HG03045 (cell line): ENCODE measurements at regions not wholly inside any gene's neighbourhood (a gene's known extent, or its start where the extent isn't known, plus 50 kb on each side); places are given as distances from the start of the nearest gene placed in this dataset.

ENCODE experiments used
- ATAC-seq: cut with Tn5 transposase; IDR thresholded peaks from one replicate; pipeline ENCODE4 v1.9.1; 2021; ENCODE audit warnings: mild to moderate bottlenecking, moderate library complexity; ENCODE audit not compliant: unreplicated experiment

DNA sequence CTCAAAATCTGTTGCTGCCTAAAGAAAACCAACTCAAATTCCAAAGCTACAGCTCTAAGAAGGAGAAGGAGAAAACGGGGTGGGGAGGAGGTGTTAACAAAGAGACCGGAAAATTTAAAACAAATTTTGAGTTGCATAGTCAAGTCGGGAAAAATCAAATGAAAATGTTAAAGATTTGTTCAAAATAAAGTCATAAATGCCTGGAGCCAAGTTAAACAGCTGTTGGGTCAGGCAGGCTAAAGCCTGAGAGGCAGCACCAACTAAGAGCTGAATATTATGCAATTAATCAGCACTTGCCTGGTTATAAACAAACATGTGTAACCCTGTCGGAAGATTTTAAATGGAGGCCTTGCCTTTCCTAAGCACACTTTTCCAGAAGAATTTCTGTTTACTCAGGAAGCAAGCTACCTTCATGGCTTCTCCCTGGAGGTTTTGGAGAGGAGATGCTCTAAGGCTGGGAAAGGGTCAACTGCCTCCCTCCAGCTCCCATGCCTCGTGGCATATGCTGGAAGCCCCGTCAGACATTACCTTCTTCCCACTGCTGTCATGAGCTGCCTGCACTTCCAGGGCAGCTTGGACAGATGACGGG lies 270.5 kb downstream of the DMRT2 start:
- ATAC-seq = no peak

DNA sequence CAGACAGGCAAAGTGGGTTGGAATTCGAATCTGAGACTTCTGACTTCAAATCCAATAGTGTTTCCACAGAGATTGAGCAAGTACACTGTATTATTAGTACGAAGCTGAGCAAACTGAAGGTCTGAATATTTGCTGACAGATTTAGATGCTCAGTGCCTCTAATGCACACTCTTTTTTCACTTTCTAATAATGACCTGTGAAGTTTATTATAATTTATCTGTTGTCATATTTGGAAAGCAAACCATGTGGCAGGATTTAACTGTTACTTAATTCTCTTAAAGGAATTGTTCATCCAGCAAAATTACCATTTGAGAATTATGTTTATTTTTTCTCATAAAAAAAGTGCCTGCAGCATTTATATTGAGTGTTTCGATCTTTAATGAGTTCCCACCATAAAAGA lies 277.3 kb downstream of the DMRT2 start:
- no peak for ATAC-seq

DNA sequence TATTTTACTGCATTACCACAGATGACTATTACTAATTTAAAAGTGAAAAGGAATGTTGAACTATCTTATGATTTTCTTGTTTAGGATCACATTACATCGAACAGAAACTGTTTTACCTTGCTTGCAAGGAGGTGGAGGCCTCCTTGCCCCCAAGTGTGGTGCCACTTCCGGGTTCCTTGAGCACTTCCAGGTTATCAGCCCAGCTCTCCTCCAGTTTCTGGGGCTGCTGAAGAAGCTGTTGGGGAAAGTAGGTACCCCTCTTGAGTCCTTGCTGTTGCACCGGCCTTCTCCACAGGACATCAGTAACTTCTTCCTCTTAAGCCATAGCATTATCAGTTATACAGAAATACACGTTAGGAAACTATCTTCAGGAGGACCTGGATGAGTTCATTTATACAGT lies 278.2 kb downstream of the DMRT2 start:
- ATAC-seq = no peak

- ATAC-seq = no peak
These were observed 281.4 kb downstream of the DMRT2 start for GRCh38 chr9:1331546-1332038.

DNA sequence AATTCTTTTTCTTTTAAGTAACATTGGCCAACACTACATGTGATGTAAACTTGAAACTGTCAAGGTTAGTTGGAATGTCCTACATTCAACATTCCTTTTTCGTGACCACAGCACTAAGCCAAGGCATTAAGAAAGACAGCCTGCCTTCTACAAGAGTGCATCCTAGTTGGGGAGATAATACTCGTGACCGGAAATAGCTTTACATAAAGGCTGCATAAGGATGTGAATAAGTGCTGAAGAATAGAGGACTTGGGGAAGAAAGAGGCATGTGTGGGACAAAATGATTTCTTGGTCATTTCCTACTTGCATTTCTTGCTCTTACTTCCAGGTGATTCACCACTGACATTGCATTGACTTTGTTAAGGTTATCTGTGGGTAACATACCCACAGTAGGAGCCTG lies 282.0 kb downstream of the DMRT2 start:
- no peak for ATAC-seq

- no peak for ATAC-seq
These were observed 285.0 kb downstream of the DMRT2 start for GRCh38 chr9:1335174-1335573.

DNA sequence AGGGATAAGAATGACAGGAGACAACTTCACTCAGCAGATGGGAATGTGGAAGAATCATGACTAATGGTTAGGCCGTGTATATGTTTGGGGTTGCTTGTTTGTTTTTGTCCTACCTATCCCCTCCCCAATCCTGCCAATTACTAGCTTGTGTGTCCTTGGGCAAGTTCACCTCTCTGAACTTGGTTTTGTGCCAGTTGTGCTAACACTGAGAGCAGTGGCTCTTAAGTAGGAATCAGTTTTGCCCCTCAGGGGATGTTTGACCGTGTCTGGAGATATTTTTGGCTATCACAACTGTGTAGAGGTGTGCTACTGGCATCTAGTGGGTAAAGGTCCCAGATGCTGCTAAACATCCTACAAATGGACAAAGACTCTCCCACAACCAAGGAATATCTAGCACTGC lies 287.0 kb downstream of the DMRT2 start:
- ATAC-seq = no peak

DNA sequence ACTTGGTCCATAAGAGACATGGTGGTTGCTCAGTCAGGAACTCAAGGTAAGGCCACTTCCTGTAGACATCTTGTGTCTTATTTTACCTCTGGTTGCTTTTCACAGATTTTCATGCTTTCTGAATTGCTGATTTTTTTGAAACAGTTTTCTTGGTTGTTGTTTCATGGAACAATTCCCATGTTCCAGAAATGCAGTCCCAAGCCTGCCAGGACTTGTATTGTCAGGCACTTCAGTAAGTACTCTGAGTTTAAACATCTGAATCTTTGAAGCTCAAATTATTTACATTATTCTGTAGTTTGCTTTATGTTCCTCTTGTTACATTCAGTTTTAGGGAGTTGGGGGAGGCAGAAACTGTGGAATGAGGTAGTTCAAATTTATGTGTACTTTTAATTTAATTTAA lies 290.2 kb downstream of the DMRT2 start:
- no peak for ATAC-seq

DNA sequence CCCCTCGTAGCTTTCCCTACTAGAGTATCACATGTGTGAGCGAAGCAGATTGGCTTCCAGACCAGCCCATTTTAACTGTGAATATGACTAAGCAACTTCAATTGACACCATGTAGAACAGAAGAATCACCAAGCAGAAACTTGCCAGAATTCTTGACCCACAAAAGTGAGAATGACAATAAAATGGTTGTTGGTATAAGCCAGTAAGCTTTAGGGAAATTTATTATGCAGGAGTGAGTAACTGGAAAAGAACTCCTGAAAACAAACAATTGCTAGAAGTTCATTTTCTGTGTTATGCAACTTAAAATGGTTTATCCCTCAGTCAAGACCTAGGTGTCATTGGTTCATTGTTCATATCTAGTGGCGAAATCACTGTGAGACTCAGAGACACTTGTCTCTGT lies 303.1 kb downstream of the DMRT2 start:
- no peak for ATAC-seq

- no peak for ATAC-seq
These were observed 303.9 kb downstream of the DMRT2 start for GRCh38 chr9:1354086-1354485.

DNA sequence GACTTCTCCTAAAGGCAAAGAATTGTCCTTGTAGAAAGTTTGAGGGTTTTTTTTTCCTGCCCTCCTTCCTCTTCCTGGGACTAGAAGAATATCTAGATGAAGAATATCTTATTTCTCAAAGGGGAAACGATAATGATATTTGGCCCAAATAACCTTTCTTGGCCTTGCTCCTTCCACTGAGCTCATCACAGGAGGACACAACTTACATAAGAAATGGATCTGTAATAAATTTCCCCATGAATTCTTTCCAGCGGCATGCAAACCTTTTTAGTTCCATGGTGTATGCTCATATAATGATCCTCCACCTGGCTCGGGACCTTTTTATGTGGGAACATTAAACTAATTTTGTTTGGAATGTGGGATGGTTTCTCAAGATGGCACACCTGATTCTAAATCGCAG lies 304.4 kb downstream of the DMRT2 start:
- no peak for ATAC-seq

DNA sequence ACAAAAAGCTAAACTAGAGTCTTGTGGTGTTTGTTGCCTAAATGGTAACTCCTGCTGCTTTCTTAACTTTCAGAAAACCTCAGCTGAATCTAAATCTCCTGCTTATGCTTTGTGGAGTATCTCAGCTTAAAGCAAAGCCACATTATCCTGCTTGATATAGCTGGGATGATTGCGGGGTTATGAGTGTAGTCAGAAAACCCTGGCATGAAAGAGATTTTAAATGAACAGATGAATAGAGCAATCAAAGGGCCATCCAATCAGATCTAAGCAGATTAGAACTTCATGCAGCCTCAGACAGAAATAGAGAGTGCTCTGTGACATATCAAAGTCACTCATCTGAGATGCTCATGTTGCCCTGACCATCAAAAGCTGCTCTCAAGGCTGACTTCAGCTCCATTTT lies 305.5 kb downstream of the DMRT2 start:
- no peak for ATAC-seq

GRCh38 chr9:1362845-1363244 lies 312.7 kb downstream of the DMRT2 start:
- ATAC-seq = no peak

GRCh38 chr9:1366276-1366675 lies 316.1 kb downstream of the DMRT2 start:
- ATAC-seq = no peak

- no peak for ATAC-seq
These were observed 319.1 kb downstream of the DMRT2 start for GRCh38 chr9:1369297-1369696.

DNA sequence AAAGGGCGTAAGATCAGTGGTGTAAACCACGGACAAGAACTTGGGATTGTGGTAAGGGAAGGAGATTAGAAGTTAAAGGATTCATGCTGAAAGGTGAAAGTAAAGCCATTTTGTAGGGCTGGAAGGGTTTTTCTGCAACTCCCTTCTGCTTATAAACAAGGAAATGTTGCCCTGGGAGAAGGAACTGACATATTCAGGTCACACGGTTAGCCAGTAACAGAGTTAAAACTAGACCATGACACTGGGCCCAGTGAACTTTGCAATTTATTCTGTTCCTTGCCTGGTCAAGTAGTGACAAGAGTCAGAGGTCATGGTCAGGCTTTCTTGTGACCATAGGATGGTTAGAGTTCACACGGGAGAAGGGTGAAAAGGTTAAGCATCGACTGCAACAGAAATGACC lies 323.3 kb downstream of the DMRT2 start:
- no peak for ATAC-seq

GRCh38 chr9:1383899-1384455 lies 333.8 kb downstream of the DMRT2 start:
- no peak for ATAC-seq

DNA sequence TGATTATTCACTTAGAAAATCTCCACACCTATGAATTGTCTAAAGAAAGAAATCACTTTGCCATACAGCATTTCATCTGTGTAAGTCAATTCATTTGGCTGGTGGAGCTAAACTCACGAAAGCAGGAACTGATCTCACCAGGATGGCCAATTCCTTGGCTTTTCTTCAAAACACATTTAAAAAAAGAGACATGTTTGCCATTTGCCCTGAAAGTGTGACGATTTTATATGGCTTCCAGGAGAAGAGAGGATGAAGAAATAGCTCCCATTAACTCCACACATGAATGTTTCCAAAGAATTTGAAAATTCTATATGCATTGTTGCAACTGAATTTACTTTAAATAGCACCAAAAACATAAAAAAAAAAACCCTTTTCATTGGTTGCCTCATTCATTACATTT lies 334.7 kb downstream of the DMRT2 start:
- no peak for ATAC-seq

DNA sequence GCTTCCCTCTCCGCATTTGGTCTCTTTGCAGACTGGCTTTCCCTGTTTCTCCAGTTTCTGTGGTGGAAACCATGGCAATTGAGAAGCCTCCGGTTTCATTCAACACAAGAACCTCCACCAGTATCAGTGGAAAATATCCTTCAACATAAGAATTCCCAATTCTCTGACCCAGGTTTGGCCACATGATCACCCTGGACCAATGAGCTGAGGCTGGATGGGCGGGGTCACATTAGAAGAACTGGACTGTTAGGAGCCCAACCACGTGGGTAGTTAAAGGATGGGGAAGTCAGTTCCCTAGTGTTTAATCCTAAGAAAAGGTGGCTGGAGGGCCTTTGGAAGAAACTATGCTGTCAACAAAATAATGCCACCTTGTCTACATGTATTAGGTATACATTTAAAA lies 336.3 kb downstream of the DMRT2 start:
- no peak for ATAC-seq

GRCh38 chr9:1388216-1388615 lies 338.1 kb downstream of the DMRT2 start:
- no peak for ATAC-seq

GRCh38 chr9:1400983-1401382 lies 350.8 kb downstream of the DMRT2 start:
- ATAC-seq = no peak

DNA sequence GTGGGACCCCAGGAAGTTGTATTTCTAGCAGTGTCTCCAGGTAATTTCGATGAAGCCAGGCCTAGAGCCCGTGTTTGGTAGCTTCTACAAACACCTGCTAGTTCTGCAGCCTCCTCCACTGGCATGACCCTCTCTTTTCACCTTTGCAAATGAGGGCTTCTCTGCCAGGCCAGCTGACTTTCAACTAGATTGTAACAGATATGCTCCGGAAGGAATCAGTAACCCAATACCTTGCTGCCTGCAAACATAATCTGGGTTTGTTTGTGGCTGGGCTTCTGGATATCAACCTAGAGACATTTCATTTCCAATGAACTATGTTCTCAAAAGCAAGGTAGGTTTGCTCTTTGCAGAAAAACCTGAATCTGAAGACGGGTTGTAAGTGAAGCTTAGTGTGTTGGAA lies 354.8 kb downstream of the DMRT2 start:
- ATAC-seq = no peak

DNA sequence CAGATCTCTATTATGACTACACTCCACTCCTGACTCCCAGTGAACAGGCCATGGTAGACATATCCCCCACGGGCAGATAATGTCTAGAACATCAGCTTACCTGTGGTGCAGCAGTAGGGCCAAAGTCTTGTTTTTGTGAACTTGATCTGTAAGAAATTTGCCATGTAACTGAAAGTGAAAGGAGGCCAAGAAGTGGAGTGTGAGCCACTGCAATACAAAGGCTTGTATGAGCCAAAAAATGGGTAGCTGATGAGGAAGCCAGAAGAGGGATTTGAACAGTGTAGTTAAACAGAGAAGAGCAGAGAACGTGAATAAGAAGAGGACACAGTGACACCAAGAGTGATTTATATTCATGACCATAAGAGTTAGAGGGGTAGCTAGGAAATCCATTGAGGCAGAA lies 361.7 kb downstream of the DMRT2 start:
- no peak for ATAC-seq
